ENCODE measurements at regions not wholly inside any gene's neighbourhood (a gene's known extent, or its start where the extent isn't known, plus 50 kb on each side); places are given as distances from the start of the nearest gene placed in this dataset.

DNA sequence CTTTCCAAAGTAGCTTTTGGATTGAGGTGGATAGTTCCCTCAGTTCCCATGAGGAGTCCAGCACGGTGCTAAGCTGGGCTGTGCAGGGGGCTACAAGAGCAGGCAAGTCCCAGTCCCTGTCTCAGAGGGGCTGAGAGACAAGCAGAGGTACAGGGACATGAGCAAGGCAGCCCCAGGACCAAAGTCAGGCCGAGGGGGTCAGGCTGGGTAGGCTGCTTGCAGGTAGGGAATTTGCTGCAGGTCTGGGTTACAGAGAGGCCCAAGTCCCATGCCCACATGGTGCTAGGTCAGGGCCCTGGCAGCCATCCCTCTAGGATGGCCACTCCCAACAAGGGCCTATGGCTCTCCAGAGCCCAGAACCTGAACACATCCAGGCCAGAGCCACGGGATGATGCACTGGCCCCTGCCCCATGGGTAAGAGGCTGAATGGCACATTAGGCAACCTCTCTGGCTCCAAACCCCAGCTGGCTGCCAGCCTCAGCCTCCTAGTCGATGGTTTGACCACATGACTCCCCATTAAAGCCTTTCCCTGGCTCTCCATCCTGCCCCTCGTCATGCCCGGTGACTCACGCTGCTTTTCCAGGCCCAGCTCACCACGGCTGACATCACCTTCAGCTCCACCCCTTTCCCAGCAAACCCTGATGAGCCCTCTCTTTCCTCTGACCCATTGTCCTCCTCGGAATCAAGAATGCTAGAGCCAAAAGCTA is 83.7 kb downstream of the SDC1 start:
- DNase-seq (ENCODE audit: insufficient read length) (no peak), FAIRE-seq (no peak)
- TF ChIP-seq POLR2AphosphoS5 (IDR thresholded peaks at IDR 0.05; ENCODE audit: low read depth, low read length) (no peak), POLR2A (IDR thresholded peaks at IDR 0.05; ENCODE audit: low read depth, low read length) (no peak), TAF1 (IDR thresholded peaks at IDR 0.05; ENCODE audit: borderline replicate concordance, low read depth, low read length) (no peak)

DNA sequence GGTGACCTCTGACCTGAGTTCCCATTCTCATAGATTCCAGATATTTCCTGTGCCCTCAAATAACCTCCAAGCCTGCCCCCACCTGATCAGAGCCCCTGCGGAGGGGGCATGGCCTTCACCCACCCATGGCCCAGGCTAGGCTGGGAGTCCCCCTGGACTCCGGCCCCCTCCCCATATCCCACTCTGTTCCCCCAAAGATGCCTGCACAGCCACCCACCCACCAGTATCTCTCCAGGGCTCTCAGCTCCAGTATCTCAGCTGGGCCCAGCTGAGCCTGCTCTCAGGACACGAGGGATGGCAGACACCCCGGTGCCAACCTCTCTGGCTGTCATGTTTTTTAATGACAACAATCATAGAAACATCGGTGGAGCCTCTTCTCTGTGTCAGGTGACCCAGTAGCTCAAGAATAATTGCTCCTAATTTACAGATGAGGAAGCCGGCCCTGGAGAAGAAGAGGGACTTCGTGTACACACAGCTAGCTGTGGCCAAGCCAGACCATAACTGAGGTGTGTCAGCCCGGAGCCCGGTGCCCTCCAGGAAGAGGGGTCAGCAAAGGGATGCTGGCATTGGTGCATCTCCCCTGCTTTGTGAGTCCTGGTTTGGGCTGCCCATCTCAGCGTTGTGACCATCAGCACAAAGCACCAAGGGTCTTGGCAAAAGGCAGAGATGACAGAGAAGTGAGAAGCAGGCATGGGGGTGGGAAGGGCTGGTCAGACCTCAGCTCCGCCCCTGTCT is 84.4 kb downstream of the SDC1 start:
- no peak for DNase-seq (ENCODE audit: insufficient read length)
- no peak for TF ChIP-seq POLR2AphosphoS5 (IDR thresholded peaks at IDR 0.05; ENCODE audit: low read depth, low read length)
- TF ChIP-seq POLR2A (IDR thresholded peaks at IDR 0.05; ENCODE audit: low read depth, low read length), result no peak
- no peak for TF ChIP-seq TAF1 (IDR thresholded peaks at IDR 0.05; ENCODE audit: borderline replicate concordance, low read depth, low read length)
- no peak for FAIRE-seq

DNA sequence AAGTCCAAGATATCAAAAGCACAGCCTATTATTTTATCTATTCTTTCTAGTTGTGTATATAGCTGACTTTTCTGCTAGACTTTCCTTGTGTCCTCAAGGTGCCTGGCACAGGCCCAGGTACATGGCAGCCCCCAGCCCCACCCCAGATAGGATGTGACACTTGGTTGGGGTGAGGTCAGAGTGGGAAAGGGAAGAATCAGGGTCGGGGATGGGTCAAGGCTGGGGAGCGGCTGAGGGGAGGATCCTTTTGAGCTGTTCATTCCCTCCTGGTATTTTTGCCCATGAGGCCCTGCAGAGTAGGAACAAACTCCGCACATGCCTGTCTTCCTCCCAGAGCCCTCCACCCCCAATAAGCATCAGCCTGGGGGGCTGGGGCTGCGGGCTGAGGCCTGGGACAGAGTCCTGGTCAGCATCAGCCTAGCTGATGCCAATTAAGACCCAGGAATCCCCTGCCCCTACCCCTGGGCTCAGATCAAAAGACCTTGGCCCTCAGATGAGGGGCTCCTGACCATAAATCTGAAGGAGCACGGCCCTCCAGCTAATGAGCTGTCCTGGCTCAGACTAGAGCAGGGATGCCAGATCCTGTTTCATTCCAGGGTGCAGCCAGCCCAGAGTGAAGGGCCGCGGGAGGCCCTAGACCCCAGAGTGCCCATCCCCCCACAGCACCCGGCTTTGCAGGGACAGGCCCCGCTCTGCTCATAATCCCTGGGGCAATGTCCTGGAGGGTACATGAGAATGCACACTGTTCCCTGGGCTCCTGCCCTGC is 85.3 kb downstream of the SDC1 start:
- no peak for DNase-seq (ENCODE audit: insufficient read length)
- FAIRE-seq, result no peak
- TF ChIP-seq POLR2AphosphoS5 (IDR thresholded peaks at IDR 0.05; ENCODE audit: low read depth, low read length) (no peak), TAF1 (IDR thresholded peaks at IDR 0.05; ENCODE audit: borderline replicate concordance, low read depth, low read length) (no peak), POLR2A (IDR thresholded peaks at IDR 0.05; ENCODE audit: low read depth, low read length) (no peak)

DNA sequence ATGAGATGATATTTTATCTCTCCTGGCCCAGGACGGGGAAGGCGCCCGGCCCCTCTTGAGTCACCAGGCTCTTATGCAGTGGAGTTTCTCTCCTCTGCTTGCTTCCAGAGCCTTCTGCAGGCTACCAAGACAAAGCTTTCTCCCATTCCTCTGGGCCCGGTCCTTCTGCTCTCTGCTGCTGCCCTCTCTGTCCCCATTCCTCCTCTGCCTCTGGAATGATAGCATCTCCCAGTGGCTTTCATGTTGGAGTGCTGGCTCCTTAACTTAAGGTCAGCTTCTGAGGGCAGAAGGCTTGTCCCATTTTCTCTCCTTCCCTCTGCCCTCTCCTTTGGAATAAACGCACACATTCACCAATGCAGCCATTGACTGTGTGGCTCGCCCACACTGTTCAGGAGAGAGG is 86.2 kb downstream of the SDC1 start:
- FAIRE-seq (no peak), DNase-seq (ENCODE audit: insufficient read length) (no peak)
- TF ChIP-seq POLR2A (IDR thresholded peaks at IDR 0.05; ENCODE audit: low read depth, low read length), result no peak
- no peak for TF ChIP-seq POLR2AphosphoS5 (IDR thresholded peaks at IDR 0.05; ENCODE audit: low read depth, low read length)
- TF ChIP-seq TAF1 (IDR thresholded peaks at IDR 0.05; ENCODE audit: borderline replicate concordance, low read depth, low read length), result no peak

DNA sequence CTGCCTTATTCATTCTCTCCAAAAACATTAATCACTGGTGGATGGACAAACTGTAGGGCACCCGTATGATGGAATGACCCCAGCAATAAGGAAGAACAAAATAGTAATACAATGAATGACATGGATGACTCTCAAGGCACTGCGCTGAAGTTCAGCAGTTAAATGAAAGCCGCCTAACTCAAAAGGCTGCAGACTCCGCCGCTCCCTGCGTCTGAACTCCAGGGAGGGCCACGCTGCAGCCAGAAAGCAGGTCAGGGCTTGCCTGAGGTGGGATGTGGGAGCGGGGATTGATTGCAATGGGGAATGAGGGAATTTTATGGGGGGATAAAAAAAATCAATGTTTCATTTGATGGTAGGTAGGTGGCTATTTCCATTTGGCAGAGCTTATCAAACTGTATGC is 86.5 kb upstream of the LAPTM4A start:
- FAIRE-seq (no peak), DNase-seq (ENCODE audit: insufficient read length) (no peak)
- TF ChIP-seq TAF1 (IDR thresholded peaks at IDR 0.05; ENCODE audit: borderline replicate concordance, low read depth, low read length) (no peak), POLR2AphosphoS5 (IDR thresholded peaks at IDR 0.05; ENCODE audit: low read depth, low read length) (no peak), POLR2A (IDR thresholded peaks at IDR 0.05; ENCODE audit: low read depth, low read length) (no peak)

DNA sequence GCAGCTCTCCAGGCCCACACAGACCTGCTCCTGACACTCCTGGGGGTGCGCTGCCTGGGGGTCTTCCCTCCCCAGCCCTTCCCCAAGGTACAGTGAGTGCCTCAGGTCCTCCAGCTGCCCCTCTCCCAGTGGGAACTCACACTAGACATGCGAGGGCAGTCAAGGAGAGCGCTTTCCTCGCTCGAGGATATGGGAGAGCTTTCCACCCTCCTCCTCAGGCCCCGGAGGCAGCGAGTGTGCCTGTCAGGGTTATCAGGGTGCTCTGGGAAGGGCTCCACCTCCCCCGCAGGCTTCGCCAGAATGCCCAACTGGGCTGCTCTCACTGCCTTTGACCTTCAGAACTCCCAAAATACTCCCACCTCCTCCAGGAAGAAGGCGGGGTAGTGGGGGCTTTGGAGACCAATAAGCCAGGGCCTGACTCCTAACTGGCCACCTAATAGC is 85.7 kb upstream of the LAPTM4A start:
- DNase-seq (ENCODE audit: insufficient read length) (no peak), FAIRE-seq (no peak)
- TF ChIP-seq POLR2AphosphoS5 (IDR thresholded peaks at IDR 0.05; ENCODE audit: low read depth, low read length), result no peak
- no peak for TF ChIP-seq TAF1 (IDR thresholded peaks at IDR 0.05; ENCODE audit: borderline replicate concordance, low read depth, low read length)
- no peak for TF ChIP-seq POLR2A (IDR thresholded peaks at IDR 0.05; ENCODE audit: low read depth, low read length)

DNA sequence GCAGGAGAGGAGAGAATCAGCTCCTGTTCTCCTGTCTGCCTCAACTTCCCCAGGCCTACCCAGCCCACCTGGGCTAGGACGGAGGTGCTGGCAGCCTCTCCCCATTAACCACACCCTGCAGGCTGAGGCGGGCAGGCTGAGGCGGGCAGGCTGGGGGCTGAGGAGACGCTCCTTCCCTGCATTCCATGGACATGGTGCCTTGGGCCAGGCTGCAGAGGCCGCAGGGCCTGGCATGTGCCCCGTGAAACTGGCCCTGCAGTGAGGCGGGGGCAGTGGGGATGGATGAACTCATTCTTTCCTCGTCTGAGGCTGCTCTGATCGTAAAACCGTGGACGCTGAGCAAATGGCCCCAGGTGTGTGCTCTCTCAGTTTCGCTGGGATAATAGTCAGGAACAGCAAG is 84.7 kb upstream of the LAPTM4A start:
- no peak for FAIRE-seq
- TF ChIP-seq POLR2A (IDR thresholded peaks at IDR 0.05; ENCODE audit: low read depth, low read length) (no peak), TAF1 (IDR thresholded peaks at IDR 0.05; ENCODE audit: borderline replicate concordance, low read depth, low read length) (no peak), POLR2AphosphoS5 (IDR thresholded peaks at IDR 0.05; ENCODE audit: low read depth, low read length) (no peak)
- DNase-seq (ENCODE audit: insufficient read length), result no peak

DNA sequence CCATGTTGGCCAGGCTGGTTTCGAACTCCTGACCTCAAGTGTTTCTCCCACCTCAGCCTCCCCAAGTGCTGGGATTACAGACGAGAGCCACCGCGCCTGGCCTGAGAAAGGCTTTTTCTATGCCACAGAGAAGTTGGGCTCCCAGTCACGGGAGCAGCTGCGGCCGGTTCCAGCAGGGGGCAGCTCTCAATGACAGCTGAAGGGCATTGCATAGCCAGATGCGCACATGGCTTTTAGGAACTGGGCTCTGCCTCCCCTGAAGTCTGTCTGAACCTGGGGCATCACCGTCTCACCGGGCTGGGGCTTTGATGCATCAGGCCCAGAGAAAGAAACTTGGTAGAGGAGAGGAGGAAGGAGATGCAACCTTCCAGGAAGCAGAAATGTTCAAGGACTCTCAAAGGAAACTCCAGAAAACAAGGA is 84.2 kb upstream of the LAPTM4A start:
- FAIRE-seq (peak; percentile 88), DNase-seq (ENCODE audit: insufficient read length) (peak; percentile 75)
- TF ChIP-seq TAF1 (IDR thresholded peaks at IDR 0.05; ENCODE audit: borderline replicate concordance, low read depth, low read length) (no peak), POLR2A (IDR thresholded peaks at IDR 0.05; ENCODE audit: low read depth, low read length) (no peak), POLR2AphosphoS5 (IDR thresholded peaks at IDR 0.05; ENCODE audit: low read depth, low read length) (no peak)

DNA sequence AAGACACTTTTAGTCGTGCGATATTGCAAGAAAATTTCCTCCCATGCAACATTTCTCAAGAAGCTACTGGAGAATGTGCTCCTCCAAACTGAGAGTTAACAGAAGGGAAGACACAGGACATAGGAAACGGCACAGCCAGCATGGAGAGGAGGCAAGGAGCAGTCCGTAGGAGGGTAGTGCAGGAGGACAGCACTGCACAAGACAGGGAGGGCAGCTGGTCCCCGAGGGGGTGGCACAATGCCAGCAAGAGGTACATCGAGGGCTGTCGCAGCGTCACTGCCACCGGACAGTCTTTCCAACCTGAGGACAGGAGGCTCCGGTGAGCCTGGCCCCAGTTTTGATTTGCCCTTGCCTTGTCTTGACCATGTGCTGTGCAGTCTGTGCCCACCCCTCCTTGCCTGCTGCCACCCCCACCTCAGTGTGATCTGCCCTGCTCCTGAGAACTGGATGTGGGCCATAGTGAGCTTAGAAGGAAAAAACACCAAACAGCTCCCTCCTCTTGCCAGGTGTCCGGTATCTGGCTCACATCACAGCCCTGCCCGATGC is 81.6 kb upstream of the LAPTM4A start:
- DNase-seq (ENCODE audit: insufficient read length), result no peak
- FAIRE-seq, result no peak
- TF ChIP-seq TAF1 (IDR thresholded peaks at IDR 0.05; ENCODE audit: borderline replicate concordance, low read depth, low read length) (no peak), POLR2A (IDR thresholded peaks at IDR 0.05; ENCODE audit: low read depth, low read length) (no peak), POLR2AphosphoS5 (IDR thresholded peaks at IDR 0.05; ENCODE audit: low read depth, low read length) (no peak)

DNA sequence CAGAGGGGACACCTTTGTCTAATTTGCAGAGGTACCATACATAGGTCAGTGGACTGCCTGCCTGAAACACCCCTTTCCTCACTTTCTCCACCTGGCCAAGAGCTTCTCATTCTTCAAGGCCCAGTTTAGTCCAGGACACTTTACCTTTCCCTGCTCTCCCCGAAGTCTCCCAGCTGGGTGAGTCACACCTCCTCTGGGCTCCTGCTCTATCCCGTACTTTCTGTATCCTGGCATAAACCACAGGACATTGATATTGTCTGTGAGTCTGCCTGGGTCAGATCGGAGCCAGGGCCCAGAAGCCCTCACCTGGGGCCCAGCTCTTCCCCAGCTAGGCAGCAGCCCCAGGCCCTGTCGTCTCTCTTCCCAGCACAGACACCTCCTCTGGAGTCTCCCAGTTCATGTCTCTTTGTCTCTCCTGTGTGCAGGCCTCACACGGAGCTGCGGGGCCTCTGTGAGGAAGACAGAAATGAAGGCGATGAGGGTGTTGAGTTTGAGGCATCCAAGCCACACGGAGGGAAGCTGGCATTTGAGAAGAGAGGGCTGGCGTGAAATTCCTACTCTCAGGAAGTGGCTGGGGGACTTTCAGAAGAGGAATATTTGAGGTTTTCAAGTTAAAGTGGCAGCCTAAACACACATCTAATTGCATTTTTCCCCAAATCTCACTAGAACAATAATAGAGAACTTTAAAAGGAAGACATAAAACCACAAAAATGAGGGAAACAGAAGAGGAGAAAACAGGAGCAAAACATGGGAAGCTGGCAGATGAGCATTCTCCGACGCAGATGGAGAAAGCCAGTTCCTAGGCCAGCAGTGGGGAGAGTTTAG is 79.6 kb upstream of the LAPTM4A start:
- DNase-seq (ENCODE audit: insufficient read length) (no peak), FAIRE-seq (no peak)
- TF ChIP-seq POLR2AphosphoS5 (IDR thresholded peaks at IDR 0.05; ENCODE audit: low read depth, low read length) (no peak), TAF1 (IDR thresholded peaks at IDR 0.05; ENCODE audit: borderline replicate concordance, low read depth, low read length) (no peak), POLR2A (IDR thresholded peaks at IDR 0.05; ENCODE audit: low read depth, low read length) (no peak)

Data from GM12892 (cell line).